ENCODE measurements at regions not wholly inside any gene's neighbourhood (a gene's known extent, or its start where the extent isn't known, plus 50 kb on each side); places are given as distances from the start of the nearest gene placed in this dataset.

GRCh38 chr1:147086129-147086528 lies 86.1 kb downstream of the PRKAB2 start:
- Histone ChIP-seq H3K36me3 (ENCODE audit: control insufficient read depth in 2 of 2, extremely low read depth in 1 of 2, insufficient read depth in 1 of 2, low read length in 1 of 2) (no peaks in the 10 kb centered on the region), H3K9me3 (no peaks in the 10 kb centered on the region), H3K4me1 (ENCODE audit: control insufficient read depth in 1 of 2, extremely low read depth in 1 of 2, insufficient read depth in 2 of 2, low read length in 2 of 2) (peaks cover 0 to 18% of the 10 kb centered on the region in 2 experiments), H3K27me3 (replicated peaks in 1 of 2; ENCODE audit: control insufficient read depth in 2 of 2, extremely low read depth in 1 of 2, insufficient read depth in 2 of 2, low read length in 1 of 2) (peaks cover 8 to 25% of the 10 kb centered on the region in 2 experiments), H3K27ac (ENCODE audit: low read length) (no peak overlapping the region), H3K4me3 (ENCODE audit: control insufficient read depth in 1 of 2, extremely low read depth in 1 of 2, low read length in 1 of 2) (no peak overlapping the region)
- Mint-ChIP-seq H3K27ac (no peak overlapping the region), H3K4me1 (peaks cover 21 to 23% (median 22%) of the 10 kb centered on the region in 3 donors), H3K4me3 (peak overlapping the region in 1 of 3 donors; percentile 89), H3K36me3 (no peaks in the 10 kb centered on the region), H3K9me3 (peaks cover 0 to 7% (median 2%) of the 10 kb centered on the region in 3 donors), H3K27me3 (peaks cover 25 to 54% of the 10 kb centered on the region in 2 donors)
- ChIA-PET CTCF (no interaction called here), POLR2A (no interaction called here)
- DNase-seq (no peak), ATAC-seq (replicated peaks in 1 of 4) (no peak)

GRCh38 chr1:147084273-147085096 lies 87.8 kb downstream of the PRKAB2 start:
- peaks cover 0 to 33% of the 10 kb centered on the region in 2 experiments for H3K4me1 ChIP-seq (ENCODE audit: control insufficient read depth in 1 of 2, extremely low read depth in 1 of 2, insufficient read depth in 2 of 2, low read length in 2 of 2)
- peaks cover 40 to 58% of the 10 kb centered on the region in 2 donors for H3K27me3 Mint-ChIP-seq
- H3K36me3 ChIP-seq (ENCODE audit: control insufficient read depth in 2 of 2, extremely low read depth in 1 of 2, insufficient read depth in 1 of 2, low read length in 1 of 2): no peaks in the 10 kb centered on the region
- peak overlapping the region; percentile 88 for H3K27ac ChIP-seq (ENCODE audit: low read length)
- peak overlapping the region; percentile 96 to 100 for H3K27ac Mint-ChIP-seq
- H3K4me3 Mint-ChIP-seq: peak overlapping the region; percentile 89 to 91 (median 89)
- peak overlapping the region; percentile 71 to 76 for H3K4me3 ChIP-seq (ENCODE audit: control insufficient read depth in 1 of 2, extremely low read depth in 1 of 2, low read length in 1 of 2)
- 2% methylated on average over 43 of the region's 51 CpGs for WGBS (ENCODE audit: insufficient coverage)
- H3K4me1 Mint-ChIP-seq: peaks cover 36 to 37% (median 37%) of the 10 kb centered on the region in 3 donors
- ChIA-PET CTCF (interaction anchor here in 1 of 2 donors (1.6 kb wide), 1 partner anchor 158 kb away, joined by 5 read pairs; the partner anchor contains the start of gene CHD1L), POLR2A (interaction anchor here in 1 of 2 donors (1.0 kb wide), 1 partner anchor 707 kb away, joined by 3 read pairs; no protein-coding TSS in a partner anchor)
- peaks cover 8 to 41% of the 10 kb centered on the region in 2 experiments for H3K27me3 ChIP-seq (replicated peaks in 1 of 2; ENCODE audit: control insufficient read depth in 2 of 2, extremely low read depth in 1 of 2, insufficient read depth in 2 of 2, low read length in 1 of 2)
- no peaks in the 10 kb centered on the region for H3K9me3 ChIP-seq
- no peaks in the 10 kb centered on the region for H3K36me3 Mint-ChIP-seq
- ATAC-seq (replicated peaks in 1 of 4): peak; percentile 65 to 81 (median 80)
- peaks cover 0 to 7% (median 2%) of the 10 kb centered on the region in 3 donors for H3K9me3 Mint-ChIP-seq
- DNase-seq: peak in 30 of 35 experiments; percentile 11 to 80 (median 51)

GRCh38 chr1:147083919-147084272 lies 88.4 kb downstream of the PRKAB2 start:
- H3K9me3 ChIP-seq: no peaks in the 10 kb centered on the region
- ChIA-PET CTCF (interaction anchor here in 1 of 2 donors (1.6 kb wide), 1 partner anchor 158 kb away, joined by 5 read pairs; the partner anchor contains the start of gene CHD1L), POLR2A (interaction anchor here in 1 of 2 donors (1.0 kb wide), 1 partner anchor 707 kb away, joined by 3 read pairs; no protein-coding TSS in a partner anchor)
- 38% methylated on average over 7 of the region's 18 CpGs for WGBS (ENCODE audit: insufficient coverage)
- peak in 1 of 35 experiments; percentile 25 for DNase-seq
- H3K4me3 ChIP-seq (ENCODE audit: control insufficient read depth in 1 of 2, extremely low read depth in 1 of 2, low read length in 1 of 2): peak overlapping the region; percentile 71 to 76
- peak in 2 of 4 experiments; percentile 2 to 4 for ATAC-seq (replicated peaks in 1 of 4)
- H3K36me3 ChIP-seq (ENCODE audit: control insufficient read depth in 2 of 2, extremely low read depth in 1 of 2, insufficient read depth in 1 of 2, low read length in 1 of 2): no peaks in the 10 kb centered on the region
- Mint-ChIP-seq H3K9me3 (peaks cover 0 to 7% (median 2%) of the 10 kb centered on the region in 3 donors), H3K27me3 (peaks cover 46 to 63% of the 10 kb centered on the region in 2 donors), H3K4me1 (peaks cover 37 to 43% (median 40%) of the 10 kb centered on the region in 3 donors), H3K36me3 (no peaks in the 10 kb centered on the region), H3K27ac (peak overlapping the region in 1 of 2 donors; percentile 100), H3K4me3 (peak overlapping the region; percentile 89 to 91 (median 89))
- H3K4me1 ChIP-seq (ENCODE audit: control insufficient read depth in 1 of 2, extremely low read depth in 1 of 2, insufficient read depth in 2 of 2, low read length in 2 of 2): peaks cover 3 to 39% of the 10 kb centered on the region in 2 experiments
- peak overlapping the region; percentile 88 for H3K27ac ChIP-seq (ENCODE audit: low read length)
- H3K27me3 ChIP-seq (replicated peaks in 1 of 2; ENCODE audit: control insufficient read depth in 2 of 2, extremely low read depth in 1 of 2, insufficient read depth in 2 of 2, low read length in 1 of 2): peaks cover 12 to 47% of the 10 kb centered on the region in 2 experiments

- WGBS (ENCODE audit: insufficient coverage): 31% methylated on average over 18 of the region's 28 CpGs
- no peak for ATAC-seq (replicated peaks in 1 of 4)
- Histone ChIP-seq H3K4me1 (ENCODE audit: control insufficient read depth in 1 of 2, extremely low read depth in 1 of 2, insufficient read depth in 2 of 2, low read length in 2 of 2) (peaks cover 5 to 48% of the 10 kb centered on the region in 2 experiments), H3K36me3 (ENCODE audit: control insufficient read depth in 2 of 2, extremely low read depth in 1 of 2, insufficient read depth in 1 of 2, low read length in 1 of 2) (no peaks in the 10 kb centered on the region), H3K4me3 (ENCODE audit: control insufficient read depth in 1 of 2, extremely low read depth in 1 of 2, low read length in 1 of 2) (peak overlapping the region; percentile 35 to 39), H3K27ac (ENCODE audit: low read length) (no peak overlapping the region), H3K9me3 (no peaks in the 10 kb centered on the region), H3K27me3 (replicated peaks in 1 of 2; ENCODE audit: control insufficient read depth in 2 of 2, extremely low read depth in 1 of 2, insufficient read depth in 2 of 2, low read length in 1 of 2) (peaks cover 12 to 67% of the 10 kb centered on the region in 2 experiments)
- H3K9me3 Mint-ChIP-seq: peaks cover 2 to 7% (median 3%) of the 10 kb centered on the region in 3 donors
- DNase-seq: no peak
- H3K36me3 Mint-ChIP-seq: no peaks in the 10 kb centered on the region
- H3K27ac Mint-ChIP-seq: peak overlapping the region in 1 of 2 donors; percentile 25
- H3K27me3 Mint-ChIP-seq: peaks cover 61 to 84% of the 10 kb centered on the region in 2 donors
- POLR2A ChIA-PET: no interaction called here
- peaks cover 42 to 55% (median 44%) of the 10 kb centered on the region in 3 donors for H3K4me1 Mint-ChIP-seq
- H3K4me3 Mint-ChIP-seq: peak overlapping the region; percentile 54 to 87 (median 74)
- CTCF ChIA-PET: no interaction called here
Observed at GRCh38 chr1:147080671-147081394, 91.4 kb downstream of the PRKAB2 start.

GRCh38 chr1:147080006-147080661 lies 92.1 kb downstream of the PRKAB2 start:
- Histone ChIP-seq H3K4me1 (ENCODE audit: control insufficient read depth in 1 of 2, extremely low read depth in 1 of 2, insufficient read depth in 2 of 2, low read length in 2 of 2) (peaks cover 5 to 45% of the 10 kb centered on the region in 2 experiments), H3K36me3 (ENCODE audit: control insufficient read depth in 2 of 2, extremely low read depth in 1 of 2, insufficient read depth in 1 of 2, low read length in 1 of 2) (no peaks in the 10 kb centered on the region), H3K9me3 (no peaks in the 10 kb centered on the region), H3K27ac (ENCODE audit: low read length) (no peak overlapping the region), H3K27me3 (replicated peaks in 1 of 2; ENCODE audit: control insufficient read depth in 2 of 2, extremely low read depth in 1 of 2, insufficient read depth in 2 of 2, low read length in 1 of 2) (peaks cover 12 to 65% of the 10 kb centered on the region in 2 experiments), H3K4me3 (ENCODE audit: control insufficient read depth in 1 of 2, extremely low read depth in 1 of 2, low read length in 1 of 2) (peak overlapping the region; percentile 35 to 39)
- WGBS (ENCODE audit: insufficient coverage): 14% methylated on average over 35 of the region's 35 CpGs
- DNase-seq: peak in 1 of 35 experiments; percentile 29
- CTCF ChIA-PET: no interaction called here
- peaks cover 42 to 55% (median 42%) of the 10 kb centered on the region in 3 donors for H3K4me1 Mint-ChIP-seq
- H3K4me3 Mint-ChIP-seq: peak overlapping the region; percentile 59 to 87 (median 74)
- POLR2A ChIA-PET: no interaction called here
- H3K27me3 Mint-ChIP-seq: peaks cover 68 to 91% of the 10 kb centered on the region in 2 donors
- H3K9me3 Mint-ChIP-seq: peaks cover 2 to 7% (median 3%) of the 10 kb centered on the region in 3 donors
- peak overlapping the region in 1 of 2 donors; percentile 52 for H3K27ac Mint-ChIP-seq
- H3K36me3 Mint-ChIP-seq: no peaks in the 10 kb centered on the region
- ATAC-seq (replicated peaks in 1 of 4): no peak
